A549 (cell line): ENCODE measurements at regions not wholly inside any gene's neighbourhood (a gene's known extent, or its start where the extent isn't known, plus 50 kb on each side); places are given as distances from the start of the nearest gene placed in this dataset.

Experiments used
- ATAC-seq, 2 experiments: fragments of 200-7000 bp in 1 of 2; fragments of >200 bp in 1 of 2; cut with Nextera tagmentation in 1 of 2; cut with Tn5 transposase in 1 of 2; 3 replicates each; pipeline versions ENCODE4 v1.8.0 to v1.9.1; 2018 to 2020; ENCODE audit warnings: mild to moderate bottlenecking in 1 of 2, moderate library complexity in 1 of 2
- CTCF ChIA-PET: fragments of 300-600 bp; sonication (Branson Sonifier 250); formaldehyde crosslinking; extraction: SDS; loops from one replicate; lab custom pipeline; 2021; ENCODE audit warnings: antibody characterized with exemption, inconsistent platforms; lab: Yijun Ruan, JAX
- POLR2A ChIA-PET: fragments of 350-600 bp; formaldehyde crosslinking; extraction: SDS; loops from one replicate; lab custom pipeline; 2021; ENCODE audit warnings: antibody characterized with exemption, inconsistent platforms; lab: Yijun Ruan, JAX
- DNase-seq, 2 experiments: peaks; one replicate each; pipeline versions ENCODE4 v3.0.0 to v3.0.0-alpha.2; 2011 to 2016; ENCODE audit warnings: low read depth in 1 of 2, low spot score in 1 of 2
- FAIRE-seq: peaks from 2 replicates; lab custom pipeline; 2011; peaks lifted over from hg19 to GRCh38; lab: Jason Lieb, UNC
- H3K27ac ChIP-seq, 2 experiments: fragments of >200 bp; sonication (Bioruptor Twin); formaldehyde crosslinking; 3 replicates each; pipeline ENCODE4 v1.5.1; 2016 to 2017
- H3K4me1 ChIP-seq: fragments of >200 bp; sonication (Bioruptor Twin); formaldehyde crosslinking; 3 replicates; pipeline ENCODE4 v1.6.1; 2016
- H3K4me2 ChIP-seq: fragments of >200 bp; sonication (Bioruptor Twin); formaldehyde crosslinking; 3 replicates; pipeline ENCODE4 v1.6.1; 2016
- H3K4me3 ChIP-seq: fragments of >200 bp; sonication (Bioruptor Twin); formaldehyde crosslinking; 3 replicates; pipeline ENCODE4 v1.5.1; 2016
- H3K9me3 ChIP-seq: fragments of >200 bp; sonication (Bioruptor Twin); formaldehyde crosslinking; 3 replicates; pipeline ENCODE4 v1.6.1; 2016
- BCL3 ChIP-seq: fragments of >200 bp; sonication (Bioruptor Twin); formaldehyde crosslinking; IDR thresholded peaks from 3 replicates; pipeline ENCODE4 v1.6.1; 2016
- CEBPB ChIP-seq, 2 experiments: fragments of >200 bp in 1 of 2; sonication (Bioruptor Twin) in 1 of 2; formaldehyde crosslinking in 1 of 2; IDR thresholded peaks; 2 replicates each; pipeline ENCODE4 v1.6.1; 2012 to 2016
- CHD2 ChIP-seq: fragments of 150-350 bp; IDR thresholded peaks from 2 replicates; pipeline ENCODE4 v1.6.1; 2014; ENCODE audit warnings: low read length; ENCODE audit not compliant: partially characterized antibody
- EHF ChIP-seq: fragments of 250-450 bp; sonication (Bioruptor Pico); IDR thresholded peaks from 2 replicates; pipeline ENCODE4 v1.5.0; 2020; ENCODE audit warnings: mild to moderate bottlenecking
- EHMT2 ChIP-seq: fragments of 200-600 bp; sonication (generic); IDR thresholded peaks from 2 replicates; pipeline ENCODE4 v1.6.1; 2016; ENCODE audit warnings: antibody characterized with exemption, low read depth, mild to moderate bottlenecking, moderate library complexity
- EP300 ChIP-seq, 2 experiments: fragments of >200 bp; sonication (Bioruptor Twin); formaldehyde crosslinking; IDR thresholded peaks; 2 replicates in 1 of 2; 3 replicates in 1 of 2; pipeline ENCODE4 v1.6.1; 2016 to 2017
- HOXA7 ChIP-seq: fragments of 250-450 bp; sonication (Bioruptor Pico); IDR thresholded peaks from 2 replicates; pipeline ENCODE4 v1.5.0; 2020; ENCODE audit warnings: mild to moderate bottlenecking, moderate library complexity
- HOXB5 ChIP-seq: fragments of 250-450 bp; sonication (Bioruptor Pico); IDR thresholded peaks from 2 replicates; pipeline ENCODE4 v1.5.0; 2020; ENCODE audit warnings: mild to moderate bottlenecking, moderate library complexity
- KDM1A ChIP-seq: fragments of 200-600 bp; sonication (generic); IDR thresholded peaks from 2 replicates; pipeline ENCODE4 v1.6.1; 2016; ENCODE audit warnings: low read depth, mild to moderate bottlenecking
- MAZ ChIP-seq: fragments of 150-350 bp; IDR thresholded peaks from 2 replicates; pipeline ENCODE4 v1.6.1; 2014; ENCODE audit warnings: antibody characterized with exemption, low read depth, low read length, borderline replicate concordance
- NFE2L2 ChIP-seq: fragments of 150-350 bp; conservative IDR thresholded peaks from 2 replicates; pipeline ENCODE4 v1.6.1; 2014; ENCODE audit warnings: low read length
- POLR2A ChIP-seq: IDR thresholded peaks from 2 replicates; pipeline ENCODE4 v1.6.1; 2012; ENCODE audit warnings: mild to moderate bottlenecking, low read length
- RAD21 ChIP-seq, 2 experiments: fragments of >200 bp in 1 of 2; sonication (Bioruptor Twin) in 1 of 2; formaldehyde crosslinking in 1 of 2; IDR thresholded peaks in 1 of 2; conservative IDR thresholded peaks in 1 of 2; 2 replicates in 1 of 2; 3 replicates in 1 of 2; pipeline ENCODE4 v1.6.1; 2012 to 2018; ENCODE audit warnings: inconsistent platforms in 1 of 2
- RFX5 ChIP-seq: fragments of 450-650 bp; IDR thresholded peaks from 2 replicates; pipeline ENCODE4 v1.7.1; 2014; ENCODE audit warnings: antibody characterized with exemption, mild to moderate bottlenecking, moderate library complexity
- SREBF2 ChIP-seq: fragments of 450-650 bp; IDR thresholded peaks from 2 replicates; pipeline ENCODE4 v1.6.1; 2014; ENCODE audit warnings: mild to moderate bottlenecking, moderate library complexity
- TFCP2L1 ChIP-seq: fragments of 250-450 bp; sonication (Bioruptor Pico); IDR thresholded peaks from 2 replicates; pipeline ENCODE4 v1.5.0; 2021; ENCODE audit warnings: mild to moderate bottlenecking
- ZFP36 ChIP-seq: fragments of 450-650 bp; IDR thresholded peaks from 2 replicates; pipeline ENCODE4 v1.6.1; 2014; ENCODE audit warnings: borderline replicate concordance; ENCODE audit not compliant: partially characterized antibody
- ZSCAN20 ChIP-seq: fragments of 250-450 bp; sonication (Bioruptor Pico); IDR thresholded peaks from 2 replicates; pipeline ENCODE4 v1.8.0; 2022; ENCODE audit warnings: mild to moderate bottlenecking, moderate library complexity
- WGBS: methylation state at CpG from one replicate; pipeline ENCODE4 v1.1.6; 2017; ENCODE audit errors: missing lambda C conversion rate; 5-methylcytosine and 5-hydroxymethylcytosine counted together
- TF ChIP-seq, protein P1 (sequence below): IDR thresholded peaks from 2 replicates; pipeline ENCODE4 v1.6.1; 2012
- TF ChIP-seq, protein P2 (sequence below): fragments of 150-350 bp; IDR thresholded peaks from 2 replicates; pipeline ENCODE4 v1.6.1; 2014; ENCODE audit warnings: low read depth, mild to moderate bottlenecking, low read length
- TF ChIP-seq, protein P3 (sequence below): fragments of 250-450 bp; sonication (Bioruptor Pico); IDR thresholded peaks from 2 replicates; pipeline ENCODE4 v1.5.0; 2021; ENCODE audit warnings: mild to moderate bottlenecking, moderate library complexity, borderline replicate concordance
- TF ChIP-seq, protein P4 (sequence below): IDR thresholded peaks from 2 replicates; pipeline ENCODE4 v1.6.1; 2012

- TF ChIP-seq BCL3 (no peak), CHD2 (no peak), TFCP2L1 (CRISPR knock-in tag) (no peak), POLR2A (no peak), ZSCAN20 (CRISPR knock-in tag) (no peak)
- TF ChIP-seq, protein P1, sequence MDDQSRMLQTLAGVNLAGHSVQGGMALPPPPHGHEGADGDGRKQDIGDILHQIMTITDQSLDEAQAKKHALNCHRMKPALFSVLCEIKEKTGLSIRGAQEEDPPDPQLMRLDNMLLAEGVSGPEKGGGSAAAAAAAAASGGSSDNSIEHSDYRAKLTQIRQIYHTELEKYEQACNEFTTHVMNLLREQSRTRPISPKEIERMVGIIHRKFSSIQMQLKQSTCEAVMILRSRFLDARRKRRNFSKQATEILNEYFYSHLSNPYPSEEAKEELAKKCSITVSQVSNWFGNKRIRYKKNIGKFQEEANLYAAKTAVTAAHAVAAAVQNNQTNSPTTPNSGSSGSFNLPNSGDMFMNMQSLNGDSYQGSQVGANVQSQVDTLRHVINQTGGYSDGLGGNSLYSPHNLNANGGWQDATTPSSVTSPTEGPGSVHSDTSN: no peak
These were observed 360.4 kb upstream of the ADAMTS9 start (continued) for GRCh38 chr3:65048151-65048550.

DNA sequence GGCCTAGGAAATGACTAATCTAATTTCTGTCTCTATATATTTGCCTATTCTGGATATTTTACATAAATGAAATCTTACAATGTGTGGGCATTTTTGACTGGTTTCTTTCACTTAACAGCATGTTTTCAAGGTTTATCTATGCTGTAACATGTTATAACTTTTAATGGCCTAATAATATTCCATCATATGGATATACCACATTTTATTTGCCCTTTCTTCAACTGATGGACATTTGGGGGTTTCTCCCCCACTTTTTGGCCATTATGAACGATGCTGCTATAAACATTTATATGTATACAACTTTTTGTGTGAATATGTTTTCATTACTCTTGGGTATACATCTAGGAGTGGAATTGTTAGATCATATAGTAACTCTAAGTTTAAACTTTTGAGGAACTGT lies 357.3 kb upstream of the ADAMTS9 start:
- DNase-seq: no peak
- 0% methylated on average over 1 of the region's 1 CpG for WGBS
- Histone ChIP-seq H3K4me2 (no peak overlapping the region), H3K9me3 (no peaks in the 10 kb centered on the region), H3K27ac (no peak overlapping the region), H3K4me1 (no peaks in the 10 kb centered on the region)
- POLR2A ChIA-PET: no interaction called here
- TF ChIP-seq RFX5 (no peak), EHMT2 (no peak), MAZ (no peak), SREBF2 (no peak), EP300 (IDR thresholded peaks at IDR 0.05) (no peak), RAD21 (conservative IDR thresholded peaks at IDR 0.05 in 1 of 2, IDR thresholded peaks at IDR 0.05 in 1 of 2) (no peak), CEBPB (IDR thresholded peaks at IDR 0.05) (no peak), CHD2 (no peak), EHF (no peak), NFE2L2 (no peak), ZFP36 (no peak), HOXB5 (CRISPR knock-in tag) (no peak), HOXA7 (CRISPR knock-in tag) (no peak), KDM1A (no peak)
- TF ChIP-seq, protein P1: no peak
- TF ChIP-seq, protein P2, sequence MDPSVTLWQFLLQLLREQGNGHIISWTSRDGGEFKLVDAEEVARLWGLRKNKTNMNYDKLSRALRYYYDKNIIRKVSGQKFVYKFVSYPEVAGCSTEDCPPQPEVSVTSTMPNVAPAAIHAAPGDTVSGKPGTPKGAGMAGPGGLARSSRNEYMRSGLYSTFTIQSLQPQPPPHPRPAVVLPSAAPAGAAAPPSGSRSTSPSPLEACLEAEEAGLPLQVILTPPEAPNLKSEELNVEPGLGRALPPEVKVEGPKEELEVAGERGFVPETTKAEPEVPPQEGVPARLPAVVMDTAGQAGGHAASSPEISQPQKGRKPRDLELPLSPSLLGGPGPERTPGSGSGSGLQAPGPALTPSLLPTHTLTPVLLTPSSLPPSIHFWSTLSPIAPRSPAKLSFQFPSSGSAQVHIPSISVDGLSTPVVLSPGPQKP: no peak
- TF ChIP-seq, protein P3, sequence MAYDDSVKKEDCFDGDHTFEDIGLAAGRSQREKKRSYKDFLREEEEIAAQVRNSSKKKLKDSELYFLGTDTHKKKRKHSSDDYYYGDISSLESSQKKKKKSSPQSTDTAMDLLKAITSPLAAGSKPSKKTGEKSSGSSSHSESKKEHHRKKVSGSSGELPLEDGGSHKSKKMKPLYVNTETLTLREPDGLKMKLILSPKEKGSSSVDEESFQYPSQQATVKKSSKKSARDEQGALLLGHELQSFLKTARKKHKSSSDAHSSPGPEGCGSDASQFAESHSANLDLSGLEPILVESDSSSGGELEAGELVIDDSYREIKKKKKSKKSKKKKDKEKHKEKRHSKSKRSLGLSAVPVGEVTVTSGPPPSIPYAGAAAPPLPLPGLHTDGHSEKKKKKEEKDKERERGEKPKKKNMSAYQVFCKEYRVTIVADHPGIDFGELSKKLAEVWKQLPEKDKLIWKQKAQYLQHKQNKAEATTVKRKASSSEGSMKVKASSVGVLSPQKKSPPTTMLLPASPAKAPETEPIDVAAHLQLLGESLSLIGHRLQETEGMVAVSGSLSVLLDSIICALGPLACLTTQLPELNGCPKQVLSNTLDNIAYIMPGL (CRISPR knock-in tag): no peak
- TF ChIP-seq, protein P4, sequence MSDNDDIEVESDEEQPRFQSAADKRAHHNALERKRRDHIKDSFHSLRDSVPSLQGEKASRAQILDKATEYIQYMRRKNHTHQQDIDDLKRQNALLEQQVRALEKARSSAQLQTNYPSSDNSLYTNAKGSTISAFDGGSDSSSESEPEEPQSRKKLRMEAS: no peak
- TF ChIP-seq, all 56 proteins: peak for 0
- no peak for ATAC-seq
- FAIRE-seq: no peak
- CTCF ChIA-PET: no interaction called here
- no peak overlapping the region for H3K4me3 ChIP-seq
